G401 (cell line): ENCODE measurements at regions not wholly inside any gene's neighbourhood (a gene's known extent, or its start where the extent isn't known, plus 50 kb on each side); places are given as distances from the start of the nearest gene placed in this dataset.

ENCODE experiments used
- DNase-seq: peaks from one replicate; pipeline ENCODE4 v3.0.0-alpha.2; 2015; ENCODE audit warnings: low spot score
- in situ Hi-C: cut with HindIII; loops from 2 replicates; pipeline ENCODE4 v1.10.0; 2016; ENCODE audit warnings: low sequenced_read_pairs, mixed read lengths

- in situ Hi-C loops: no loop called here
These were observed 344.6 kb upstream of the NECTIN3 start for GRCh38 chr3:110727056-110727455.

GRCh38 chr3:110731148-110731547, 340.5 kb upstream of the NECTIN3 start:
- DNase-seq: no peak
- in situ Hi-C loops: no loop called here

More at GRCh38 chr3:110727056-110727455, 344.6 kb upstream of the NECTIN3 start:
- no peak for DNase-seq

- in situ Hi-C loops: no loop called here
- DNase-seq: no peak
These were observed 339.2 kb upstream of the NECTIN3 start for GRCh38 chr3:110732420-110732819.

GRCh38 chr3:110733045-110733444, 338.6 kb upstream of the NECTIN3 start:
- in situ Hi-C loops: no loop called here
- no peak for DNase-seq

- no peak for DNase-seq
- in situ Hi-C loops: no loop called here
These were observed 337.1 kb upstream of the NECTIN3 start for GRCh38 chr3:110734524-110734923.

GRCh38 chr3:110736332-110736731, 335.3 kb upstream of the NECTIN3 start:
- no peak for DNase-seq
- in situ Hi-C loops: no loop called here

- in situ Hi-C loops: no loop called here
- DNase-seq: no peak
These were observed 333.1 kb upstream of the NECTIN3 start for GRCh38 chr3:110738531-110738930.

GRCh38 chr3:110741891-110742290, 329.7 kb upstream of the NECTIN3 start:
- in situ Hi-C loops: no loop called here
- DNase-seq: no peak

- in situ Hi-C loops: no loop called here
- no peak for DNase-seq
These were observed 328.4 kb upstream of the NECTIN3 start for GRCh38 chr3:110743202-110743601.

- in situ Hi-C loops: no loop called here
These were observed 327.6 kb upstream of the NECTIN3 start for GRCh38 chr3:110743984-110744383.

GRCh38 chr3:110744723-110745122, 326.9 kb upstream of the NECTIN3 start:
- in situ Hi-C loops: no loop called here
- no peak for DNase-seq

More at GRCh38 chr3:110743984-110744383, 327.6 kb upstream of the NECTIN3 start:
- DNase-seq: no peak

- in situ Hi-C loops: no loop called here
- no peak for DNase-seq
These were observed 322.6 kb upstream of the NECTIN3 start for GRCh38 chr3:110749006-110749405.

- no peak for DNase-seq
- in situ Hi-C loops: no loop called here
These were observed 321.4 kb upstream of the NECTIN3 start for GRCh38 chr3:110750201-110750600.

GRCh38 chr3:110752307-110752706, 319.3 kb upstream of the NECTIN3 start:
- in situ Hi-C loops: no loop called here
- no peak for DNase-seq

GRCh38 chr3:110753516-110753915, 318.1 kb upstream of the NECTIN3 start:
- in situ Hi-C loops: no loop called here
- DNase-seq: no peak

- in situ Hi-C loops: no loop called here
These were observed 317.3 kb upstream of the NECTIN3 start for GRCh38 chr3:110754212-110754916.

GRCh38 chr3:110755345-110755744, 316.3 kb upstream of the NECTIN3 start:
- no peak for DNase-seq
- in situ Hi-C loops: no loop called here

More at GRCh38 chr3:110754212-110754916, 317.3 kb upstream of the NECTIN3 start:
- DNase-seq: no peak

GRCh38 chr3:110756705-110757104, 314.9 kb upstream of the NECTIN3 start:
- in situ Hi-C loops: no loop called here
- DNase-seq: no peak

GRCh38 chr3:110758208-110758607, 313.4 kb upstream of the NECTIN3 start:
- in situ Hi-C loops: no loop called here
- no peak for DNase-seq

- no peak for DNase-seq
- in situ Hi-C loops: no loop called here
These were observed 304.5 kb upstream of the NECTIN3 start for GRCh38 chr3:110767156-110767555.

- DNase-seq: no peak
- in situ Hi-C loops: no loop called here
These were observed 303.8 kb upstream of the NECTIN3 start for GRCh38 chr3:110767838-110768237.
